Trophoblast cell (in vitro differentiated cells and primary cell): ENCODE measurements at regions not wholly inside any gene's neighbourhood (a gene's known extent, or its start where the extent isn't known, plus 50 kb on each side); places are given as distances from the start of the nearest gene placed in this dataset.

Experiments
- DNase-seq, 2 donors: peaks; one replicate each; pipeline ENCODE4 v3.0.0-alpha.2; 2016
- H2AFZ ChIP-seq: 2 replicates; pipeline ENCODE4 v1.6.1; 2013; ENCODE audit warnings: low read length, moderate library complexity, mild to moderate bottlenecking; ENCODE audit not compliant: insufficient read depth, poor library complexity
- H2AK5ac ChIP-seq: 2 replicates; pipeline ENCODE4 v1.6.1; 2013; ENCODE audit warnings: mild to moderate bottlenecking, low read length
- H2BK120ac ChIP-seq: 2 replicates; pipeline ENCODE4 v1.6.1; 2013; ENCODE audit warnings: low read length, mild to moderate bottlenecking, moderate library complexity; ENCODE audit not compliant: insufficient read depth, poor library complexity
- H2BK12ac ChIP-seq: 2 replicates; pipeline ENCODE4 v1.6.1; 2013; ENCODE audit warnings: mild to moderate bottlenecking, low read length, moderate library complexity
- H2BK5ac ChIP-seq: 2 replicates; pipeline ENCODE4 v1.6.1; 2013; ENCODE audit warnings: low read length, low read depth, moderate library complexity, mild to moderate bottlenecking; ENCODE audit not compliant: poor library complexity
- H3K14ac ChIP-seq: 2 replicates; pipeline ENCODE4 v1.6.1; 2013; ENCODE audit warnings: mild to moderate bottlenecking, low read length
- H3K18ac ChIP-seq: 2 replicates; pipeline ENCODE4 v1.6.1; 2013; ENCODE audit warnings: mild to moderate bottlenecking, low read length
- H3K23ac ChIP-seq: 2 replicates; pipeline ENCODE4 v1.6.1; 2013; ENCODE audit warnings: low read length
- H3K27ac ChIP-seq: 2 replicates; pipeline ENCODE4 v1.5.1; 2013; ENCODE audit warnings: low read depth, mild to moderate bottlenecking, inconsistent platforms, low read length, moderate library complexity
- H3K27me3 ChIP-seq: 2 replicates; pipeline ENCODE4 v1.6.1; 2013; ENCODE audit warnings: inconsistent platforms, mild to moderate bottlenecking, low read length, moderate library complexity; ENCODE audit not compliant: insufficient read depth
- H3K36me3 ChIP-seq, 2 experiments: 1 replicate in 1 of 2; 2 replicates in 1 of 2; pipeline ENCODE4 v1.6.1; 2013; ENCODE audit warnings: low read length in 2 of 2, mild to moderate bottlenecking in 2 of 2, moderate library complexity in 1 of 2; ENCODE audit not compliant: insufficient read depth in 2 of 2, control insufficient read depth in 1 of 2
- H3K4ac ChIP-seq: 2 replicates; pipeline ENCODE4 v1.6.1; 2013; ENCODE audit warnings: low read depth, mild to moderate bottlenecking, low read length, moderate library complexity
- H3K4me1 ChIP-seq, 2 experiments: 1 replicate in 1 of 2; 2 replicates in 1 of 2; pipeline ENCODE4 v1.6.1; 2013; ENCODE audit warnings: low read length in 2 of 2, mild to moderate bottlenecking in 2 of 2, moderate library complexity in 1 of 2; ENCODE audit not compliant: insufficient read depth in 2 of 2, control insufficient read depth in 1 of 2
- H3K4me2 ChIP-seq: 2 replicates; pipeline ENCODE4 v1.6.1; 2013; ENCODE audit warnings: inconsistent platforms, mild to moderate bottlenecking, low read length, moderate library complexity
- H3K4me3 ChIP-seq: 2 replicates; pipeline ENCODE4 v1.5.1; 2013; ENCODE audit warnings: mild to moderate bottlenecking, low read depth, low read length, inconsistent platforms
- H3K79me1 ChIP-seq: one replicate; pipeline ENCODE4 v1.6.1; 2013; ENCODE audit warnings: low read length
- H3K79me2 ChIP-seq: 2 replicates; pipeline ENCODE4 v1.6.1; 2013; ENCODE audit warnings: low read length, mild to moderate bottlenecking; ENCODE audit not compliant: control insufficient read depth, insufficient read depth, poor library complexity
- H3K9ac ChIP-seq: 2 replicates; pipeline ENCODE4 v1.6.1; 2013; ENCODE audit warnings: mild to moderate bottlenecking, low read length
- H3K9me3 ChIP-seq: 2 replicates; pipeline ENCODE4 v1.6.1; 2013; ENCODE audit warnings: low read depth, mild to moderate bottlenecking, control low read depth, inconsistent platforms, low read length; ENCODE audit not compliant: insufficient read depth
- H4K12ac ChIP-seq: 2 replicates; pipeline ENCODE4 v1.6.1; 2013; ENCODE audit warnings: low read depth, mild to moderate bottlenecking, low read length, moderate library complexity
- H4K8ac ChIP-seq: 2 replicates; pipeline ENCODE4 v1.6.1; 2013; ENCODE audit warnings: low read depth, mild to moderate bottlenecking, low read length, moderate library complexity
- H4K91ac ChIP-seq: one replicate; pipeline ENCODE4 v1.6.1; 2013; ENCODE audit warnings: low read depth, mild to moderate bottlenecking, low read length, moderate library complexity
- WGBS: extraction: QIAGEN DNeasy Blood & Tissue Kit; methylation state at CpG from one replicate; pipeline ENCODE4 v1.1.7; 2013; ENCODE audit warnings: missing lambda C conversion rate; ENCODE audit not compliant: insufficient read length, insufficient coverage; ENCODE audit errors: extremely low coverage; 5-methylcytosine and 5-hydroxymethylcytosine counted together

GRCh38 chr6:139584599-139584998 lies 210.2 kb upstream of the CITED2 start:
- Histone ChIP-seq H3K27ac (no peak overlapping the region), H2BK5ac (no peak overlapping the region), H3K9me3 (no peaks in the 10 kb centered on the region), H4K91ac (peak overlapping the region; percentile 51), H3K14ac (no peak overlapping the region), H3K79me2 (no peaks in the 10 kb centered on the region), H3K27me3 (no peaks in the 10 kb centered on the region), H3K23ac (no peak overlapping the region), H3K18ac (no peak overlapping the region), H2AFZ (no peak overlapping the region), H3K79me1 (peaks cover 14% of the 10 kb centered on the region), H4K8ac (no peak overlapping the region), H3K9ac (no peak overlapping the region), H3K4ac (no peak overlapping the region), H2BK120ac (peak overlapping the region; percentile 80), H3K4me3 (no peak overlapping the region), H2AK5ac (no peak overlapping the region), H3K36me3 (no peaks in the 10 kb centered on the region), H2BK12ac (peak overlapping the region; percentile 37), H3K4me1 (peaks cover 3 to 9% of the 10 kb centered on the region in 2 experiments), H4K12ac (no peak overlapping the region), H3K4me2 (no peak overlapping the region)
- no CpG with 5 or more reads among the region's 1 CpG for WGBS
- DNase-seq = no peak

GRCh38 chr6:139583420-139583819 lies 209.0 kb upstream of the CITED2 start:
- no peak overlapping the region for H3K4me3 ChIP-seq
- H4K91ac ChIP-seq = no peak overlapping the region
- peaks cover 18% of the 10 kb centered on the region for H3K79me1 ChIP-seq
- H2AFZ ChIP-seq = no peak overlapping the region
- no peak overlapping the region for H2AK5ac ChIP-seq
- H3K36me3 ChIP-seq = no peaks in the 10 kb centered on the region
- no peaks in the 10 kb centered on the region for H3K27me3 ChIP-seq
- H3K9me3 ChIP-seq = no peaks in the 10 kb centered on the region
- H3K18ac ChIP-seq = no peak overlapping the region
- no peak overlapping the region for H3K4me2 ChIP-seq
- no peaks in the 10 kb centered on the region for H3K79me2 ChIP-seq
- no peak overlapping the region for H3K4ac ChIP-seq
- H3K14ac ChIP-seq = no peak overlapping the region
- H3K23ac ChIP-seq = no peak overlapping the region
- H4K8ac ChIP-seq = no peak overlapping the region
- H2BK120ac ChIP-seq = no peak overlapping the region
- no peak overlapping the region for H3K9ac ChIP-seq
- peaks cover 3 to 11% of the 10 kb centered on the region in 2 experiments for H3K4me1 ChIP-seq
- peak in 1 of 2 donors; percentile 79 for DNase-seq
- H2BK12ac ChIP-seq = no peak overlapping the region
- no peak overlapping the region for H4K12ac ChIP-seq
- no peak overlapping the region for H3K27ac ChIP-seq
- no CpG with 5 or more reads among the region's 3 CpGs for WGBS
- no peak overlapping the region for H2BK5ac ChIP-seq

GRCh38 chr6:139582956-139583355 lies 208.5 kb upstream of the CITED2 start:
- peak overlapping the region; percentile 24 for H2BK120ac ChIP-seq
- H3K4me1 ChIP-seq = peaks cover 3 to 9% of the 10 kb centered on the region in 2 experiments
- H3K36me3 ChIP-seq = no peaks in the 10 kb centered on the region
- no peak overlapping the region for H3K4ac ChIP-seq
- peak overlapping the region; percentile 79 for H4K91ac ChIP-seq
- H3K14ac ChIP-seq = peak overlapping the region; percentile 48
- H4K8ac ChIP-seq = peak overlapping the region; percentile 29
- H3K9ac ChIP-seq = no peak overlapping the region
- H3K18ac ChIP-seq = no peak overlapping the region
- peak in 1 of 2 donors; percentile 67 for DNase-seq
- no CpG with 5 or more reads among the region's 2 CpGs for WGBS
- H3K79me1 ChIP-seq = peaks cover 14% of the 10 kb centered on the region
- H3K4me2 ChIP-seq = no peak overlapping the region
- peak overlapping the region; percentile 69 for H2AK5ac ChIP-seq
- H3K9me3 ChIP-seq = no peaks in the 10 kb centered on the region
- H4K12ac ChIP-seq = no peak overlapping the region
- no peaks in the 10 kb centered on the region for H3K27me3 ChIP-seq
- no peaks in the 10 kb centered on the region for H3K79me2 ChIP-seq
- H3K27ac ChIP-seq = no peak overlapping the region
- H2AFZ ChIP-seq = no peak overlapping the region
- H3K23ac ChIP-seq = no peak overlapping the region
- no peak overlapping the region for H3K4me3 ChIP-seq
- H2BK12ac ChIP-seq = peak overlapping the region; percentile 61
- no peak overlapping the region for H2BK5ac ChIP-seq

GRCh38 chr6:139581485-139581865 lies 207.0 kb upstream of the CITED2 start:
- H2BK5ac ChIP-seq = no peak overlapping the region
- H3K14ac ChIP-seq = no peak overlapping the region
- no peak overlapping the region for H2AFZ ChIP-seq
- H3K27me3 ChIP-seq = no peaks in the 10 kb centered on the region
- no peak overlapping the region for H4K12ac ChIP-seq
- no peak overlapping the region for H4K8ac ChIP-seq
- H4K91ac ChIP-seq = no peak overlapping the region
- DNase-seq = peak in 1 of 2 donors; percentile 38
- H3K4me3 ChIP-seq = no peak overlapping the region
- no peak overlapping the region for H2AK5ac ChIP-seq
- no peak overlapping the region for H3K9ac ChIP-seq
- H3K18ac ChIP-seq = no peak overlapping the region
- H3K23ac ChIP-seq = no peak overlapping the region
- H3K9me3 ChIP-seq = no peaks in the 10 kb centered on the region
- H3K4me2 ChIP-seq = no peak overlapping the region
- no peak overlapping the region for H2BK120ac ChIP-seq
- H3K79me1 ChIP-seq = peaks cover 16% of the 10 kb centered on the region
- no peaks in the 10 kb centered on the region for H3K79me2 ChIP-seq
- H3K27ac ChIP-seq = no peak overlapping the region
- no peak overlapping the region for H3K4ac ChIP-seq
- H3K4me1 ChIP-seq = peaks cover 3 to 15% of the 10 kb centered on the region in 2 experiments
- no peaks in the 10 kb centered on the region for H3K36me3 ChIP-seq
- no peak overlapping the region for H2BK12ac ChIP-seq
